ENCODE measurements at regions not wholly inside any gene's neighbourhood (a gene's known extent, or its start where the extent isn't known, plus 50 kb on each side); places are given as distances from the start of the nearest gene placed in this dataset.

DNA sequence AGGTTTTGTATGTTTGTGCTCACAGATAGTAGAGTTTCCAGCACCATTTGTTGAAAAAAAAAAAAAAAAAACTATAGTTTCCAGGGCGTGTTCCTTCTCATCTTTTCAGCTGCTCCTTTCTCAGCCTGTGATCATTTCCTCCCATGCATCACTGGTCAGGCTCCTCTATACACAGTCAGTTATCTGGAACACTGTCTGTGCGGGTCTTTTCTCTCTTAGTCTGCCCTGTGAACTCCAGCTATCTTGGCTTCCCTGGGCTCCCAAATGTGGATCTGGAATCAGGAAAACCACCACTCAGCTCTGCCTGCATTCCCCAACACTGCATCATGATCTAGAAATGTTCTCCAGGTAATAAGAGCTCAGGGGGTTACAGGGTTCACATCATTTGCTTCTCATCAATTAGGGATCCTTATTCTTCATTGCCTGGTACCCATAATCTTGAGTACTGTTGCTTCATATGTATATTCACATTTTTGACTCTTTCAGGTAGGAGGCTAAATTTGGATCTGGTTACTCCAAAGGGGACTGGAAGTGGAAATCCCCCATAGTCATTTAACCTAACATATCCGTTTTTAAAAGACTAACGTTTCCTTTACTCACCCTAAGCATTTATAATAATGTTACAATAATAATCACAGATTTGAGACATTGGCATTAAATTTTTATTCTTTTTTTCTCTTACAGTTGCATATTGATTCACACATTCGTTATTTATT is 221.8 kb upstream of the KLF3 start:
- DNase-seq (ENCODE audit: low read depth), result no peak
- TF ChIP-seq, protein P1, sequence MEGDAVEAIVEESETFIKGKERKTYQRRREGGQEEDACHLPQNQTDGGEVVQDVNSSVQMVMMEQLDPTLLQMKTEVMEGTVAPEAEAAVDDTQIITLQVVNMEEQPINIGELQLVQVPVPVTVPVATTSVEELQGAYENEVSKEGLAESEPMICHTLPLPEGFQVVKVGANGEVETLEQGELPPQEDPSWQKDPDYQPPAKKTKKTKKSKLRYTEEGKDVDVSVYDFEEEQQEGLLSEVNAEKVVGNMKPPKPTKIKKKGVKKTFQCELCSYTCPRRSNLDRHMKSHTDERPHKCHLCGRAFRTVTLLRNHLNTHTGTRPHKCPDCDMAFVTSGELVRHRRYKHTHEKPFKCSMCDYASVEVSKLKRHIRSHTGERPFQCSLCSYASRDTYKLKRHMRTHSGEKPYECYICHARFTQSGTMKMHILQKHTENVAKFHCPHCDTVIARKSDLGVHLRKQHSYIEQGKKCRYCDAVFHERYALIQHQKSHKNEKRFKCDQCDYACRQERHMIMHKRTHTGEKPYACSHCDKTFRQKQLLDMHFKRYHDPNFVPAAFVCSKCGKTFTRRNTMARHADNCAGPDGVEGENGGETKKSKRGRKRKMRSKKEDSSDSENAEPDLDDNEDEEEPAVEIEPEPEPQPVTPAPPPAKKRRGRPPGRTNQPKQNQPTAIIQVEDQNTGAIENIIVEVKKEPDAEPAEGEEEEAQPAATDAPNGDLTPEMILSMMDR (conservative IDR thresholded peaks at IDR 0.05; ENCODE audit: low read depth, low read length), result no peak
- no peak overlapping the region for H3K4me3 ChIP-seq (ENCODE audit: low read depth, low read length)

DNA sequence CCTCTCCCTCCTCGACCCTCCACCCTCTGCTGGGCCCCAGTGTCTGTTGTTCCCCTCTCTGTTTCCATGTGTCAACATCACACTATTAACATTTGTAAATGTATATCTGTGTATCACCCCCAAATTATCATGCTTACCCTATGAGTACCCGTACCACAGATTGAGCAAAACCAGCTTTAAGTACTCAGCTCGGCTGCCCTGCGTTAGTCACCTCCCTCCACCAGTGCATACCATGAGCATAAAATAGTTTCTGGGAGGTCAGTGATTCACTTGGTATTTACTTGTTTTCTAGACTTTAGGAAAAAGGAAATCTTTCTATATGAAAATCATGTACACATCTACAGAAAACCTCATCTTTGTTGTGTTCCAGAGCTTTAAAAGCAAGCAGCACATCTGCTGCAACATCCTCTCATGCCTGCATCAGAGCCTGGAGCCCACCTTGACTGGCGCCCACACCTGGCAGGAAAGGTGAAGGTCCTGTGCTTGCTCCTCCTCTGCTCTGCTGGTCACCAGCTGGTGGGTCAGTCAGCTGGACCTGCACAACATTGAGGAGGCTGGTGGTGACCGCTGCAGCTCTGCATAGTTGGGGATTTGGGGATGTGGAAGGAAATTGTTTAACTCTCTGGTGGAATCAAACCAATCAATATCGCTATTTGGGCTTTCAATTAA is 214.4 kb upstream of the KLF3 start:
- no peak overlapping the region for H3K4me3 ChIP-seq (ENCODE audit: low read depth, low read length)
- TF ChIP-seq, protein P1 (conservative IDR thresholded peaks at IDR 0.05; ENCODE audit: low read depth, low read length), result peak; percentile 13
- DNase-seq (ENCODE audit: low read depth), result no peak

DNA sequence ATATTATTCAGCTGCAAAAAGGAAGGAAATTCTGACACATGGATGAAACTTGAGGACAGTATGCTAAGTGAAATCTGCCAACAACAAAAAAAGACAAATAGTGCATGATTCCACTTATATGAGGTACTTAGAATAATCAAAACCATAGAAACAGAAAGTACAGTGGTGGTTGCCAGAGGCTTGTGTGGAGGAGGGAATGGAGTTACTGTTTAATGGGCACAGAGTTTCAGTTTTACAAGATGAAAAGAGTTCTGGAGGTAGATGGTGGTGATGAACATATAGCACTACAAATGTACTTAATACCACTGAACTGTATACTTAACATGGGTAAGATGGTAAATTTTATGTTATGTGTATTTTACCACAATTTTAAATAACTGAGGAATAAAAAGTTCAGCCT is 212.0 kb upstream of the KLF3 start:
- no peak overlapping the region for H3K4me3 ChIP-seq (ENCODE audit: low read depth, low read length)
- no peak for DNase-seq (ENCODE audit: low read depth)
- TF ChIP-seq, protein P1 (conservative IDR thresholded peaks at IDR 0.05; ENCODE audit: low read depth, low read length), result no peak

DNA sequence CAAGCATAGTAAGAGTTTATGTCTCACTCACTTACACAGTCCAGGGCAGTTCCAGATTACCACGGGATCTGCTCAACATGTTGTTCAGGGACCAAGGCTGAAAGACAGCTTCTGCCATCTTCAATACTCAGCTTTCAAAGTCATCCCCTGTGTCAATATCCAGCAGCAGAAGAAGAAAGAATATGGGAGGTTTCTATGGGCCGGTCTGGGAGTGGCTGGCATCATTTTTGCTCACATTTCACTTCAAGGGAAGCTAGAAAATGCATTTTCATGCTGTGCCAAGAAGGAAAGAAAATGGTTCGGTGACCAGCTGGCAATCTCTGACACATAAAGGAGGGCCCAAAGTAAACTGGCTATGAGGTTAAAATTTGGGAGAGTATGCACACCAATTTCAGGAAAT is 211.5 kb upstream of the KLF3 start:
- TF ChIP-seq, protein P1 (conservative IDR thresholded peaks at IDR 0.05; ENCODE audit: low read depth, low read length), result no peak
- no peak for DNase-seq (ENCODE audit: low read depth)
- no peak overlapping the region for H3K4me3 ChIP-seq (ENCODE audit: low read depth, low read length)

DNA sequence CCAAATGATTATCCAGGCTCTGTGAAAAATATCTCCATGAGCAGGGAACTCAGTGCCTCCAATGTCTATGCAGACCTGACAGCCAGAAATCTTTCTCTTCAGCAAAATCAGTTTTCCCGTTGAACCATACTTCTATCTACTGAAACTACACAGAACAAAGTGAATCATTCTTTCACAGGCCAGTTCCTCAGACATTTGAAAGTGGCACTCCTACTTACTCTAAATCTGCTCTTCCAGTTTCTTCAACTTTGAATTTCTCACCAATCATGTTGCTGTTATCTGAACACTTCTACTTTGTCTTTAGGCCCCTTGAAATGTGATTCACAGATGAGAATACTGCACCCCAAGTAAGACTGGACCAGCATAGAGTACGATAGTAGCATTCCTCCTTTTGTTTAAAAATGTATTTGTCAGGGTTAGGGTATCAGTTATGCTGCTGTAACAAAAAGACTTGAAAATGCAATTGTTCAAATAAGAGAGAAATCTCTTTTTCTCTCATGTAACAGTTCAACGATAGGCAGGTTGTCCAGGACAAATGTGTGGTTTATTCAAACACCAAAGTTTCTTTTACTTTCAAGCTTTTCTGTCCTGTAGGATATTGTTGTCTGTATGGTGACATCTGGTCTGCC is 210.6 kb upstream of the KLF3 start:
- no peak for DNase-seq (ENCODE audit: low read depth)
- TF ChIP-seq, protein P1 (conservative IDR thresholded peaks at IDR 0.05; ENCODE audit: low read depth, low read length), result no peak
- no peak overlapping the region for H3K4me3 ChIP-seq (ENCODE audit: low read depth, low read length)

DNA sequence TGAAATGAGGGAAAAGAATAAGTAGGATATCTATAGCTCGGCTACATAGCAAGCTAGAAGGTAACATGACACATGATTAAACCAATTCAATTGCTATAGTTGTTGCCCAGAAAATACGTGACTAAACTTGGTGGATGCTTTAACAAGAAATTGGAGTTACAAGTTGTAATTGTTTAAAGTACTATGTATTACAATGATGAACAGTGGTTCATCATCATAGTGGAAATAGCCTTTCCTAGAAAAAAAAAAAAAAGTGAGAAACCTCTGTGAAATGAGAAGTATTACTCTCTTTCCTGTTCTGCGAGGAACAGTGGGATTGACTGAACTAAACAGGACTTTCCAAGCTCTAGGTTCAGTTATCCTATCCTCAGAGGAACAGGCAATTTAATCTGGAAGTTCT is 209.7 kb upstream of the KLF3 start:
- no peak for DNase-seq (ENCODE audit: low read depth)
- H3K4me3 ChIP-seq (ENCODE audit: low read depth, low read length), result no peak overlapping the region
- TF ChIP-seq, protein P1 (conservative IDR thresholded peaks at IDR 0.05; ENCODE audit: low read depth, low read length), result no peak
